ENCODE measurements at regions not wholly inside any gene's neighbourhood (a gene's known extent, or its start where the extent isn't known, plus 50 kb on each side); places are given as distances from the start of the nearest gene placed in this dataset.

GRCh38 chr1:143610196-143610595 lies 361.6 kb downstream of the FAM72C start:
- Histone ChIP-seq H2BK5ac (ENCODE audit: low read depth, low read length, poor library complexity) (no peak overlapping the region), H4K91ac (ENCODE audit: low read depth, low read length) (no peak overlapping the region), H2AK5ac (ENCODE audit: low read length) (no peak overlapping the region), H3K18ac (ENCODE audit: low read length) (no peak overlapping the region), H3K27ac (ENCODE audit: low read depth, low read length) (no peak overlapping the region), H3K14ac (ENCODE audit: low read length) (no peak overlapping the region), H3K9me3 (ENCODE audit: insufficient read depth, low read depth, low read length) (no peaks in the 10 kb centered on the region), H2BK120ac (ENCODE audit: insufficient read depth, low read length, poor library complexity) (no peak overlapping the region), H4K12ac (ENCODE audit: low read depth, low read length) (no peak overlapping the region), H3K27me3 (ENCODE audit: insufficient read depth, low read length) (no peaks in the 10 kb centered on the region), H3K4ac (ENCODE audit: low read depth, low read length) (no peak overlapping the region), H3K23ac (ENCODE audit: low read length) (no peak overlapping the region), H3K4me1 (ENCODE audit: control insufficient read depth in 1 of 2, insufficient read depth in 2 of 2, low read length in 2 of 2) (no peaks in the 10 kb centered on the region), H2BK12ac (ENCODE audit: low read length) (no peak overlapping the region), H2AFZ (ENCODE audit: insufficient read depth, low read length, poor library complexity) (no peak overlapping the region), H4K8ac (ENCODE audit: low read depth, low read length) (no peak overlapping the region), H3K36me3 (ENCODE audit: control insufficient read depth in 1 of 2, insufficient read depth in 2 of 2, low read length in 2 of 2) (no peaks in the 10 kb centered on the region), H3K79me2 (ENCODE audit: control insufficient read depth, insufficient read depth, low read length, poor library complexity) (no peaks in the 10 kb centered on the region), H3K4me3 (ENCODE audit: low read depth, low read length) (no peak overlapping the region), H3K79me1 (ENCODE audit: low read length) (no peaks in the 10 kb centered on the region), H3K9ac (ENCODE audit: low read length) (no peak overlapping the region), H3K4me2 (ENCODE audit: low read length) (no peak overlapping the region)
- WGBS (ENCODE audit: extremely low coverage, insufficient coverage, insufficient read length): no CpG with 5 or more reads among the region's 11 CpGs
- no peak for DNase-seq

- no peak overlapping the region for H3K4me3 ChIP-seq (ENCODE audit: low read depth, low read length)
- H3K4me1 ChIP-seq (ENCODE audit: control insufficient read depth in 1 of 2, insufficient read depth in 2 of 2, low read length in 2 of 2): no peaks in the 10 kb centered on the region
- no peak overlapping the region for H4K8ac ChIP-seq (ENCODE audit: low read depth, low read length)
- no peak overlapping the region for H2BK12ac ChIP-seq (ENCODE audit: low read length)
- no peak overlapping the region for H4K91ac ChIP-seq (ENCODE audit: low read depth, low read length)
- no peak overlapping the region for H3K14ac ChIP-seq (ENCODE audit: low read length)
- no peak overlapping the region for H2BK5ac ChIP-seq (ENCODE audit: low read depth, low read length, poor library complexity)
- H2AK5ac ChIP-seq (ENCODE audit: low read length): no peak overlapping the region
- no peak for DNase-seq
- no peak overlapping the region for H3K4ac ChIP-seq (ENCODE audit: low read depth, low read length)
- no peak overlapping the region for H3K9ac ChIP-seq (ENCODE audit: low read length)
- H3K27ac ChIP-seq (ENCODE audit: low read depth, low read length): no peak overlapping the region
- no peak overlapping the region for H4K12ac ChIP-seq (ENCODE audit: low read depth, low read length)
- no peaks in the 10 kb centered on the region for H3K79me2 ChIP-seq (ENCODE audit: control insufficient read depth, insufficient read depth, low read length, poor library complexity)
- H2AFZ ChIP-seq (ENCODE audit: insufficient read depth, low read length, poor library complexity): no peak overlapping the region
- no peak overlapping the region for H2BK120ac ChIP-seq (ENCODE audit: insufficient read depth, low read length, poor library complexity)
- no peak overlapping the region for H3K4me2 ChIP-seq (ENCODE audit: low read length)
- no peak overlapping the region for H3K18ac ChIP-seq (ENCODE audit: low read length)
- H3K23ac ChIP-seq (ENCODE audit: low read length): no peak overlapping the region
- no peaks in the 10 kb centered on the region for H3K36me3 ChIP-seq (ENCODE audit: control insufficient read depth in 1 of 2, insufficient read depth in 2 of 2, low read length in 2 of 2)
- no peaks in the 10 kb centered on the region for H3K27me3 ChIP-seq (ENCODE audit: insufficient read depth, low read length)
- no peaks in the 10 kb centered on the region for H3K9me3 ChIP-seq (ENCODE audit: insufficient read depth, low read depth, low read length)
- no peaks in the 10 kb centered on the region for H3K79me1 ChIP-seq (ENCODE audit: low read length)
These were observed 366.9 kb downstream of the FAM72C start for GRCh38 chr1:143604887-143605286.

- Histone ChIP-seq H2AK5ac (ENCODE audit: low read length) (no peak overlapping the region), H3K27ac (ENCODE audit: low read depth, low read length) (no peak overlapping the region), H3K79me1 (ENCODE audit: low read length) (no peaks in the 10 kb centered on the region), H4K91ac (ENCODE audit: low read depth, low read length) (no peak overlapping the region), H4K8ac (ENCODE audit: low read depth, low read length) (no peak overlapping the region), H3K14ac (ENCODE audit: low read length) (no peak overlapping the region), H2AFZ (ENCODE audit: insufficient read depth, low read length, poor library complexity) (no peak overlapping the region), H3K4me3 (ENCODE audit: low read depth, low read length) (no peak overlapping the region), H3K36me3 (ENCODE audit: control insufficient read depth in 1 of 2, insufficient read depth in 2 of 2, low read length in 2 of 2) (no peaks in the 10 kb centered on the region), H3K9me3 (ENCODE audit: insufficient read depth, low read depth, low read length) (no peaks in the 10 kb centered on the region), H2BK12ac (ENCODE audit: low read length) (no peak overlapping the region), H2BK5ac (ENCODE audit: low read depth, low read length, poor library complexity) (no peak overlapping the region), H3K4ac (ENCODE audit: low read depth, low read length) (no peak overlapping the region), H3K4me1 (ENCODE audit: control insufficient read depth in 1 of 2, insufficient read depth in 2 of 2, low read length in 2 of 2) (no peaks in the 10 kb centered on the region), H2BK120ac (ENCODE audit: insufficient read depth, low read length, poor library complexity) (no peak overlapping the region), H3K79me2 (ENCODE audit: control insufficient read depth, insufficient read depth, low read length, poor library complexity) (no peaks in the 10 kb centered on the region), H4K12ac (ENCODE audit: low read depth, low read length) (no peak overlapping the region), H3K4me2 (ENCODE audit: low read length) (no peak overlapping the region), H3K18ac (ENCODE audit: low read length) (no peak overlapping the region), H3K9ac (ENCODE audit: low read length) (no peak overlapping the region), H3K23ac (ENCODE audit: low read length) (no peak overlapping the region), H3K27me3 (ENCODE audit: insufficient read depth, low read length) (no peaks in the 10 kb centered on the region)
- WGBS (ENCODE audit: extremely low coverage, insufficient coverage, insufficient read length): no CpG with 5 or more reads among the region's 4 CpGs
- DNase-seq: no peak
These were observed 387.3 kb downstream of the FAM72C start for GRCh38 chr1:143584508-143584907.

DNA sequence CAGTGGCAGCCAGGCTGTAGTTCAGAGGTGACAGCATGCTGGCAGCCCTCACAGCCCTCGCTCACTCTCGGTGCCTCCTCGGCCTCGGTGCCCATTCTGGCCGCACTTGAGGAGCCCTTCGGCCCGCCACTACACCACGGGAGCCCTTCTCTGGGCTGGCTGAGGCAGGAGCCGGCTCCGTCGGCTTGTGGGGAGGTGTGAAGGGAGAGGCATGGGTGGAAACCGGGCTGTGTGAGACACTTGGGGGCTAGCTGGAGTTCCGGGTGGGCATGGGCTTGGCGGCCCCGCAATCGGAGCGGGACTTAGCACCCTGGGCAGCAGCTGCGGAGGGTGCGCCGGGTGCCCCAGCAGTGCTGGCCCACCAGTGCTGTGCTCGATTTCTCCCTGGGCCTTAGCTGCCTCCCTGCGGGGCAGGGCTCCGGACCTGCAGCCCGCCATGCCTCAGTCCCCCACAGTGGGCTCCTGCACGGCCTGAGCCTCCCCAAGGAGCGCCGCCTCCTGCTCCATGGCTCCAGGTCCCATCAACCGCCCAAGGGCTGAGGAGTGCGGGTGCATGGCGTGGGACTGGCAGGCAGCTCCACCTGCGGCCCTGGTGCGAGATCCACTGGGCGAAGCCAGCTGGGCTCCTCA lies 396.8 kb downstream of the FAM72C start:
- no peaks in the 10 kb centered on the region for H3K79me2 ChIP-seq (ENCODE audit: control insufficient read depth, insufficient read depth, low read length, poor library complexity)
- H2BK120ac ChIP-seq (ENCODE audit: insufficient read depth, low read length, poor library complexity): no peak overlapping the region
- no CpG with 5 or more reads among the region's 33 CpGs for WGBS (ENCODE audit: extremely low coverage, insufficient coverage, insufficient read length)
- H2AFZ ChIP-seq (ENCODE audit: insufficient read depth, low read length, poor library complexity): no peak overlapping the region
- H2AK5ac ChIP-seq (ENCODE audit: low read length): no peak overlapping the region
- H4K91ac ChIP-seq (ENCODE audit: low read depth, low read length): no peak overlapping the region
- no peak overlapping the region for H4K12ac ChIP-seq (ENCODE audit: low read depth, low read length)
- H4K8ac ChIP-seq (ENCODE audit: low read depth, low read length): no peak overlapping the region
- no peaks in the 10 kb centered on the region for H3K36me3 ChIP-seq (ENCODE audit: control insufficient read depth in 1 of 2, insufficient read depth in 2 of 2, low read length in 2 of 2)
- H3K27ac ChIP-seq (ENCODE audit: low read depth, low read length): no peak overlapping the region
- no peak overlapping the region for H3K9ac ChIP-seq (ENCODE audit: low read length)
- no peak overlapping the region for H3K14ac ChIP-seq (ENCODE audit: low read length)
- no peaks in the 10 kb centered on the region for H3K27me3 ChIP-seq (ENCODE audit: insufficient read depth, low read length)
- H3K23ac ChIP-seq (ENCODE audit: low read length): no peak overlapping the region
- H2BK12ac ChIP-seq (ENCODE audit: low read length): no peak overlapping the region
- H3K4ac ChIP-seq (ENCODE audit: low read depth, low read length): no peak overlapping the region
- no peak overlapping the region for H3K18ac ChIP-seq (ENCODE audit: low read length)
- H3K9me3 ChIP-seq (ENCODE audit: insufficient read depth, low read depth, low read length): peaks cover 2% of the 10 kb centered on the region
- no peak overlapping the region for H3K4me2 ChIP-seq (ENCODE audit: low read length)
- no peak overlapping the region for H3K4me3 ChIP-seq (ENCODE audit: low read depth, low read length)
- H3K4me1 ChIP-seq (ENCODE audit: control insufficient read depth in 1 of 2, insufficient read depth in 2 of 2, low read length in 2 of 2): no peaks in the 10 kb centered on the region
- H2BK5ac ChIP-seq (ENCODE audit: low read depth, low read length, poor library complexity): no peak overlapping the region
- no peaks in the 10 kb centered on the region for H3K79me1 ChIP-seq (ENCODE audit: low read length)
- DNase-seq: no peak

Data from trophoblast cell (in vitro differentiated cells and primary cell).